Progenitor cell of endocrine pancreas (in vitro differentiated cells): ENCODE measurements at regions not wholly inside any gene's neighbourhood (a gene's known extent, or its start where the extent isn't known, plus 50 kb on each side); places are given as distances from the start of the nearest gene placed in this dataset.

Experiments used
- DNase-seq: peaks from one replicate; pipeline ENCODE4 v3.0.0; 2021; ENCODE audit warnings: low spot score; ENCODE audit not compliant: unreplicated experiment
- H3K27ac Mint-ChIP-seq: 2 replicates; pipeline ENCODE4 v1.8.0; 2021; ENCODE audit warnings: mild to moderate bottlenecking, moderate library complexity, mixed read lengths
- H3K27me3 Mint-ChIP-seq: 2 replicates; pipeline ENCODE4 v1.8.0; 2021; ENCODE audit warnings: mixed read lengths
- H3K36me3 Mint-ChIP-seq: 2 replicates; pipeline ENCODE4 v1.8.0; 2022; ENCODE audit warnings: mixed read lengths; ENCODE audit not compliant: insufficient read depth
- H3K4me1 Mint-ChIP-seq: 2 replicates; pipeline ENCODE4 v1.8.0; 2021; ENCODE audit warnings: low read depth, mixed read lengths
- H3K4me3 Mint-ChIP-seq: 2 replicates; pipeline ENCODE4 v1.8.0; 2021; ENCODE audit warnings: low read depth, mild to moderate bottlenecking, moderate library complexity, mixed read lengths
- H3K9me3 Mint-ChIP-seq: 2 replicates; pipeline ENCODE4 v1.8.0; 2021; ENCODE audit warnings: low read depth, mixed read lengths
- TF ChIP-seq, protein P1 (sequence below): fragments of 200-600 bp; sonication (generic); IDR thresholded peaks from one replicate; pipeline ENCODE4 v1.5.0; 2021; ENCODE audit warnings: antibody characterized with exemption, mild to moderate bottlenecking; ENCODE audit not compliant: unreplicated experiment

DNA sequence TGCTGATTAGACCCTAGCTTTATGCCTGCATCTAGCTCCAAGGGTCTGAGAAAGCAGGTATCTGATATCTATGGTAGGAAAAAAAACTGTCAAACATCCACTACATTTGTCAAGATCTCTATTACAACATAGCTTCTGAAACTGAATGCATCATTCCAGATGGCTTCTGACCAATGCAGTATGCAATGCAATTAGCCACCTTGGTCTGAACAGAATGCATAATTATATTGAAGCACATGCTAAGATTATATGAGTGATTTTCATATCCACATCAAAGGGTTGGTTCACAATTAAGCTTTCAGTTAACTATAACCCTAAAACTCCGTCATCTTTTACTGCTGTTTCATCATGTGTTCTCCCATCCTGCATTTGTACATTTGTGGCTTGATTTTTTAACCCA lies 271.4 kb downstream of the POLR1F start:
- H3K36me3 Mint-ChIP-seq: no peaks in the 10 kb centered on the region
- no peak for DNase-seq
- H3K27ac Mint-ChIP-seq: peak overlapping the region; percentile 54
- H3K4me3 Mint-ChIP-seq: no peak overlapping the region
- no peaks in the 10 kb centered on the region for H3K4me1 Mint-ChIP-seq
- no peaks in the 10 kb centered on the region for H3K9me3 Mint-ChIP-seq
- H3K27me3 Mint-ChIP-seq: peaks cover 7% of the 10 kb centered on the region
- TF ChIP-seq, protein P1, sequence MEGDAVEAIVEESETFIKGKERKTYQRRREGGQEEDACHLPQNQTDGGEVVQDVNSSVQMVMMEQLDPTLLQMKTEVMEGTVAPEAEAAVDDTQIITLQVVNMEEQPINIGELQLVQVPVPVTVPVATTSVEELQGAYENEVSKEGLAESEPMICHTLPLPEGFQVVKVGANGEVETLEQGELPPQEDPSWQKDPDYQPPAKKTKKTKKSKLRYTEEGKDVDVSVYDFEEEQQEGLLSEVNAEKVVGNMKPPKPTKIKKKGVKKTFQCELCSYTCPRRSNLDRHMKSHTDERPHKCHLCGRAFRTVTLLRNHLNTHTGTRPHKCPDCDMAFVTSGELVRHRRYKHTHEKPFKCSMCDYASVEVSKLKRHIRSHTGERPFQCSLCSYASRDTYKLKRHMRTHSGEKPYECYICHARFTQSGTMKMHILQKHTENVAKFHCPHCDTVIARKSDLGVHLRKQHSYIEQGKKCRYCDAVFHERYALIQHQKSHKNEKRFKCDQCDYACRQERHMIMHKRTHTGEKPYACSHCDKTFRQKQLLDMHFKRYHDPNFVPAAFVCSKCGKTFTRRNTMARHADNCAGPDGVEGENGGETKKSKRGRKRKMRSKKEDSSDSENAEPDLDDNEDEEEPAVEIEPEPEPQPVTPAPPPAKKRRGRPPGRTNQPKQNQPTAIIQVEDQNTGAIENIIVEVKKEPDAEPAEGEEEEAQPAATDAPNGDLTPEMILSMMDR: no peak

DNA sequence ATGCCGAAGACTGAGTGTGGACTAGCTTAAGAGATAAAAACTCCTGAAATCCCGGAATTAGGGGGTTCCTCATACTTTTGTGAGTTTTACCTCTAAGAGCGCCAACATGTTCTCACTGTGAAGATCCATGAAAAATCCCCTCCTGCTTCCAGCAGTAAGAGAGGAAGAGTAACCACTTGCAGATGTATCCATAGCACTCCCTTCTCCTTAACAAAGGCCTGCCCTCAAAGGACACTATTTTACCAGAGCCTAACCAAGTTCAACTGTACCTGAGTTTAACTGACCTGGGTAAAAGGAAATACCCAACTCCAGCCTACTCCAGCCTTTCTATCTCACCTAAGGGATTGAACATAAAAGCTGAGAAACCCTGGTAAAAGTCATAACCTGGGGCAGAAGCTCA lies 280.9 kb downstream of the POLR1F start:
- DNase-seq: no peak
- Mint-ChIP-seq H3K27ac (no peak overlapping the region), H3K36me3 (no peaks in the 10 kb centered on the region), H3K4me1 (no peaks in the 10 kb centered on the region), H3K4me3 (no peak overlapping the region), H3K27me3 (no peaks in the 10 kb centered on the region), H3K9me3 (no peaks in the 10 kb centered on the region)
- TF ChIP-seq, protein P1: no peak

DNA sequence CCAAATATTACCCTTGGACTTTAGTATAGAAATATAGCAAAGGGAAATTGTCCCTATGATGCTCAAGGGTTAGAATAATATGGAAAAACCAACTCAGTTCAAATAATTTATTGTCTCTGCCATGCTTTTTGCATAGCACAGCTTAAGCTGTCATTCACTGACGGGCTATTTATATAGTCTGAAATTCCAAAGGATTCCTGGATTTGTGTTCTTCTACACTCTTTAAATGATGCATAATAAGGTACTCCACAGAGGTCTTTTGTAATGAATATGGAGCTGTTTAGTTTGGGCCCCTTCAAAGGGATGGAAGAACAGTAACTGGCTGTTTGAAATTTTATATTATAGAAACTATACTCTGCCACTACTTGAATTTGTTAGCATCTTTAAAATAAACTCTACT lies 276.6 kb upstream of the FERD3L start:
- no peaks in the 10 kb centered on the region for H3K27me3 Mint-ChIP-seq
- H3K9me3 Mint-ChIP-seq: peaks cover 4% of the 10 kb centered on the region
- H3K36me3 Mint-ChIP-seq: peaks cover 2% of the 10 kb centered on the region
- TF ChIP-seq, protein P1: no peak
- no peak overlapping the region for H3K4me3 Mint-ChIP-seq
- no peak overlapping the region for H3K27ac Mint-ChIP-seq
- no peak for DNase-seq
- H3K4me1 Mint-ChIP-seq: no peaks in the 10 kb centered on the region

DNA sequence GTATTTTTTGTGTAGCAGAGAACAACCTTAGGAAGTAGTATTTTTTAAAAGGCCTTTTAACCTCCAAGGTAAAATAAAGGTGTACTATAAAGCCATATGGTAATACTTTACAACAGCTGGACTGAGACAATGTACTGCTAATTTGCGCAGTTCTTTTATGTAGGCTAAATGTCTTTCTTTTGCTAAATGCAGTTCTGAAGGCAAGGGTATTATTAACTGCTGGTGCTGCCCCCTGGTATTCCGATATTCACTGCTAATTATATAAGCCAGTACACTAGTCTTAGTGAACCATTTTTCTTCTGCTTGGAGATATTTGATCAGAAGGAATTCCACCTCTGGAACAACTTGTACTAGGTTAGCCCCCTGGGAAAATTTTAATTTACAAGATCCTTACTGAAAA lies 272.0 kb upstream of the FERD3L start:
- no peak overlapping the region for H3K27ac Mint-ChIP-seq
- TF ChIP-seq, protein P1: no peak
- peaks cover 2% of the 10 kb centered on the region for H3K36me3 Mint-ChIP-seq
- H3K4me3 Mint-ChIP-seq: no peak overlapping the region
- no peaks in the 10 kb centered on the region for H3K27me3 Mint-ChIP-seq
- peaks cover 9% of the 10 kb centered on the region for H3K4me1 Mint-ChIP-seq
- peaks cover 4% of the 10 kb centered on the region for H3K9me3 Mint-ChIP-seq
- DNase-seq: no peak

DNA sequence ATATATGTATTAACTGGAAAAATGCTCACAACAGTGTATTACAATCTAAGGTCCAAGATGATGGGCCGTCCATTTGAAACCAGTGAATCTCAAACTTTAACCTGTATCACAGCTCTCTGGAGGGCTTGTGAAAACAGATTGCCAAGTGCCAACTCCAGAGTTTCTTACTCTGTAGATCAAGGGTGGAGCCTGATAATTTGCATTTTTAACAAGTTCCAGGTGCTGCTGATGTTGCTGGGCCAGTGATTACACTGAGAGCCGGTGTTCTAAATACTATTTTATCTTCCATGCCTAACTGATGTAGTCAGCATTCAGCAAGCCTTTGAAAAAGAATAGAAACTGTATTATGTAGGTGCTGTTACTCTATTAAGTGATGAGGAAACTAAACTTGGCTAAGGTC lies 269.9 kb upstream of the FERD3L start:
- DNase-seq: no peak
- Mint-ChIP-seq H3K9me3 (peaks cover 4% of the 10 kb centered on the region), H3K27me3 (no peaks in the 10 kb centered on the region), H3K36me3 (peaks cover 2% of the 10 kb centered on the region), H3K27ac (no peak overlapping the region), H3K4me1 (peaks cover 9% of the 10 kb centered on the region), H3K4me3 (no peak overlapping the region)
- TF ChIP-seq, protein P1: no peak
